Mesenchymal stem cell (in vitro differentiated cells and primary cell): ENCODE measurements at regions not wholly inside any gene's neighbourhood (a gene's known extent, or its start where the extent isn't known, plus 50 kb on each side); places are given as distances from the start of the nearest gene placed in this dataset.

Experiments used
- DNase-seq: peaks from one replicate; pipeline ENCODE4 v3.0.0-alpha.2; 2013
- H2AFZ ChIP-seq: one replicate; pipeline ENCODE4 v1.6.1; 2013; ENCODE audit warnings: low read depth, mild to moderate bottlenecking, control low read depth, inconsistent platforms, low read length, moderate library complexity
- H2AK5ac ChIP-seq: 2 replicates; pipeline ENCODE4 v1.6.1; 2013; ENCODE audit warnings: low read length, moderate library complexity, mild to moderate bottlenecking, inconsistent platforms; ENCODE audit not compliant: severe bottlenecking
- H2BK120ac ChIP-seq: one replicate; pipeline ENCODE4 v1.6.1; 2013; ENCODE audit warnings: low read depth, mild to moderate bottlenecking, inconsistent platforms, low read length, moderate library complexity
- H2BK12ac ChIP-seq, 2 experiments: one replicate each; pipeline ENCODE4 v1.6.1; 2013; ENCODE audit warnings: inconsistent platforms in 2 of 2, low read length in 2 of 2, mild to moderate bottlenecking in 2 of 2, moderate library complexity in 2 of 2, control low read depth in 1 of 2
- H2BK15ac ChIP-seq: one replicate; pipeline ENCODE4 v1.6.1; 2013; ENCODE audit warnings: mild to moderate bottlenecking, low read depth, inconsistent platforms; ENCODE audit not compliant: poor library complexity, severe bottlenecking
- H2BK5ac ChIP-seq: 2 replicates; pipeline ENCODE4 v1.6.1; 2013; ENCODE audit warnings: low read depth, mild to moderate bottlenecking, low read length, control low read depth, inconsistent platforms; ENCODE audit not compliant: poor library complexity, severe bottlenecking
- H3K14ac ChIP-seq, 2 experiments: one replicate each; pipeline ENCODE4 v1.6.1; 2013; ENCODE audit warnings: inconsistent platforms in 2 of 2, low read length in 2 of 2, control low read depth in 1 of 2, mild to moderate bottlenecking in 1 of 2, moderate library complexity in 1 of 2
- H3K18ac ChIP-seq, 2 experiments: one replicate each; pipeline ENCODE4 v1.6.1; 2013; ENCODE audit warnings: inconsistent platforms in 2 of 2, low read length in 2 of 2, control low read depth in 1 of 2, low read depth in 1 of 2, mild to moderate bottlenecking in 1 of 2
- H3K23ac ChIP-seq, 2 experiments: one replicate each; pipeline ENCODE4 v1.6.1; 2013; ENCODE audit warnings: inconsistent platforms in 2 of 2, low read length in 2 of 2, mild to moderate bottlenecking in 2 of 2, moderate library complexity in 2 of 2, control low read depth in 1 of 2
- H3K27ac ChIP-seq: 2 replicates; pipeline ENCODE4 v1.5.1; 2013; ENCODE audit warnings: mild to moderate bottlenecking, moderate library complexity, low read length, control low read depth, inconsistent platforms; ENCODE audit not compliant: poor library complexity, severe bottlenecking
- H3K27me3 ChIP-seq, 2 experiments: 2 replicates each; pipeline versions ENCODE4 v1.6.1 to v1.7.0; 2013; ENCODE audit warnings: low read length in 2 of 2, mild to moderate bottlenecking in 2 of 2, moderate library complexity in 2 of 2, control low read depth in 1 of 2, inconsistent platforms in 1 of 2; ENCODE audit not compliant: control insufficient read depth in 1 of 2, insufficient read depth in 1 of 2
- H3K36me3 ChIP-seq, 2 experiments: 2 replicates each; pipeline versions ENCODE4 v1.6.1 to v1.7.0; 2013; ENCODE audit warnings: low read length in 2 of 2, control low read depth in 1 of 2, inconsistent platforms in 1 of 2, low read depth in 1 of 2, mild to moderate bottlenecking in 1 of 2; ENCODE audit not compliant: insufficient read depth in 2 of 2, control insufficient read depth in 1 of 2
- H3K4ac ChIP-seq, 2 experiments: one replicate each; pipeline ENCODE4 v1.6.1; 2013; ENCODE audit warnings: inconsistent platforms in 2 of 2, low read length in 2 of 2, mild to moderate bottlenecking in 2 of 2, moderate library complexity in 2 of 2, control low read depth in 1 of 2, low read depth in 1 of 2
- H3K4me1 ChIP-seq: 2 replicates; pipeline ENCODE4 v1.6.1; 2013; ENCODE audit warnings: low read depth, low read length, control low read depth; ENCODE audit not compliant: control insufficient read depth, insufficient read depth
- H3K4me2 ChIP-seq: 2 replicates; pipeline ENCODE4 v1.6.1; 2013; ENCODE audit warnings: low read length, mild to moderate bottlenecking, inconsistent platforms; ENCODE audit not compliant: poor library complexity, severe bottlenecking
- H3K4me3 ChIP-seq, 2 experiments: 2 replicates each; pipeline versions ENCODE4 v1.5.1 to v1.7.0; 2013; ENCODE audit warnings: low read length in 2 of 2, mild to moderate bottlenecking in 2 of 2, control low read depth in 1 of 2, low read depth in 1 of 2; ENCODE audit not compliant: insufficient read depth in 1 of 2
- H3K79me1 ChIP-seq: replicated peaks from 2 replicates; pipeline ENCODE4 v1.6.1; 2013; ENCODE audit warnings: mild to moderate bottlenecking, control low read depth, low read length, inconsistent platforms; ENCODE audit not compliant: poor library complexity, severe bottlenecking
- H3K9ac ChIP-seq: 2 replicates; pipeline ENCODE4 v1.7.0; 2013; ENCODE audit warnings: mild to moderate bottlenecking, low read length, moderate library complexity
- H3K9me3 ChIP-seq: 2 replicates; pipeline ENCODE4 v1.7.0; 2013; ENCODE audit warnings: mild to moderate bottlenecking, low read length; ENCODE audit not compliant: control insufficient read depth
- H4K8ac ChIP-seq: one replicate; pipeline ENCODE4 v1.6.1; 2013; ENCODE audit warnings: inconsistent platforms, mild to moderate bottlenecking, low read length, moderate library complexity
- H4K91ac ChIP-seq: one replicate; pipeline ENCODE4 v1.6.1; 2013; ENCODE audit warnings: mild to moderate bottlenecking, low read length, inconsistent platforms
- WGBS: methylation state at CpG from one replicate; pipeline ENCODE4 v1.1.7; 2013; ENCODE audit warnings: mixed read lengths; 5-methylcytosine and 5-hydroxymethylcytosine counted together

DNA sequence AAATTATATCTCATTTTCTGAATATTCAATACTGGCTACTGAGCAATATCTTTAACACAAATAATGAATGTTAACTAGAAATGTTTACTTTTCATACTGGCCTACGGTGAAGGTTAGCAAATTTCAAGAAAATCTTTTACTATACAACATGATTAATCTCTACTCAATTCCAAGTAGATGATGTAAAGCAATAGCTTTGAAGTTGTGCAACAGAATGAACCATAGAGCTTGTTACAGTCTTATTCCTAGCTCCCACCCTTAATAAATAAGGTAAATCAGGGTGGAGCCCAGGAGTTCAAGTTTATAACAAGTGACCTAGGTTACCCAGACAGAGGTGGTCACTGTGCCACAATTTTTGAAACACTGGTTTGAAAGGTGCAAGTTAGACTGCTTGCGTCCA lies 1678.1 kb downstream of the KCNT2 start:
- no peaks in the 10 kb centered on the region for H3K36me3 ChIP-seq
- no peak overlapping the region for H2AFZ ChIP-seq
- no CpG with 5 or more reads among the region's 2 CpGs for WGBS
- H3K4me3 ChIP-seq, result no peak overlapping the region
- no peak overlapping the region for H3K9ac ChIP-seq
- H2BK15ac ChIP-seq, result no peak overlapping the region
- no peak overlapping the region for H2BK120ac ChIP-seq
- H2BK12ac ChIP-seq, result no peak overlapping the region
- H3K18ac ChIP-seq, result no peak overlapping the region
- no peak overlapping the region for H2AK5ac ChIP-seq
- H3K9me3 ChIP-seq, result no peaks in the 10 kb centered on the region
- no peaks in the 10 kb centered on the region for H3K79me1 ChIP-seq
- no peak for DNase-seq
- H2BK5ac ChIP-seq, result no peak overlapping the region
- H3K4me1 ChIP-seq, result no peaks in the 10 kb centered on the region
- no peak overlapping the region for H3K23ac ChIP-seq
- no peak overlapping the region for H4K91ac ChIP-seq
- no peak overlapping the region for H3K4ac ChIP-seq
- no peak overlapping the region for H3K27ac ChIP-seq
- no peak overlapping the region for H4K8ac ChIP-seq
- no peak overlapping the region for H3K14ac ChIP-seq
- no peak overlapping the region for H3K4me2 ChIP-seq
- no peaks in the 10 kb centered on the region for H3K27me3 ChIP-seq

GRCh38 chr1:194929357-194929756 lies 1678.9 kb downstream of the KCNT2 start:
- Histone ChIP-seq H3K23ac (no peak overlapping the region), H3K4me2 (no peak overlapping the region), H3K14ac (no peak overlapping the region), H2BK5ac (no peak overlapping the region), H3K4me3 (no peak overlapping the region), H3K27me3 (no peaks in the 10 kb centered on the region), H3K4ac (no peak overlapping the region), H4K91ac (no peak overlapping the region), H2BK120ac (no peak overlapping the region), H3K4me1 (no peaks in the 10 kb centered on the region), H2AFZ (no peak overlapping the region), H3K18ac (no peak overlapping the region), H2AK5ac (no peak overlapping the region), H3K79me1 (no peaks in the 10 kb centered on the region), H3K36me3 (no peaks in the 10 kb centered on the region), H3K9ac (no peak overlapping the region), H2BK12ac (no peak overlapping the region), H2BK15ac (no peak overlapping the region), H4K8ac (no peak overlapping the region), H3K27ac (no peak overlapping the region), H3K9me3 (no peaks in the 10 kb centered on the region)
- no peak for DNase-seq

DNA sequence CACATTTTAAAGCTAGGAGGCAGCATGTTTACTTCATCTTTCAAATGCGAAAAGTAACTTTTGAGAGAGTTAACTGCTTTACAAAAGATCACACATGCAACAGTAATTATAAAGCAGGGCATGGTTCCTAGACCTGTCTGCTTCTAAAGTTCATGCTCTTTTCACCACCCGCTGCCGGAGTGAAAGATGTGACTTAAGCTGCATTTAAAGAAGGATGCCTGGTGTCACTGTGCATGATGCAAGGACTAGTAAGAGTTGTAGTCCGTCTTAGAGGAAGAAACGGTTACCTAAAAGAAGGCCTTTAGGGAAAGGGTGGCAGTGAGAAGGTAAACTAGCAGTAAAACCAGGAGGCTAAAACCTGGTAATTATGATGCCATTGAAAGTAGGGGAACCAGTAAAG lies 1689.1 kb downstream of the KCNT2 start:
- no peak overlapping the region for H2BK12ac ChIP-seq
- no peak overlapping the region for H3K4me2 ChIP-seq
- DNase-seq, result no peak
- no peaks in the 10 kb centered on the region for H3K79me1 ChIP-seq
- H3K9me3 ChIP-seq, result peaks cover 6% of the 10 kb centered on the region
- H3K4me1 ChIP-seq, result no peaks in the 10 kb centered on the region
- WGBS, result 81% methylated on average over 5 of the region's 5 CpGs
- no peaks in the 10 kb centered on the region for H3K27me3 ChIP-seq
- H2AK5ac ChIP-seq, result no peak overlapping the region
- H3K18ac ChIP-seq, result no peak overlapping the region
- H3K23ac ChIP-seq, result no peak overlapping the region
- H3K9ac ChIP-seq, result no peak overlapping the region
- H3K36me3 ChIP-seq, result no peaks in the 10 kb centered on the region
- H2BK15ac ChIP-seq, result no peak overlapping the region
- no peak overlapping the region for H2BK120ac ChIP-seq
- no peak overlapping the region for H4K8ac ChIP-seq
- H2AFZ ChIP-seq, result no peak overlapping the region
- no peak overlapping the region for H2BK5ac ChIP-seq
- H3K4ac ChIP-seq, result no peak overlapping the region
- H3K4me3 ChIP-seq, result no peak overlapping the region
- no peak overlapping the region for H4K91ac ChIP-seq
- H3K27ac ChIP-seq, result no peak overlapping the region
- no peak overlapping the region for H3K14ac ChIP-seq

GRCh38 chr1:194917769-194918168 lies 1690.5 kb downstream of the KCNT2 start:
- H2AFZ ChIP-seq, result no peak overlapping the region
- H3K14ac ChIP-seq, result no peak overlapping the region
- H3K9ac ChIP-seq, result no peak overlapping the region
- no peak overlapping the region for H3K18ac ChIP-seq
- H3K4me2 ChIP-seq, result no peak overlapping the region
- H3K4me1 ChIP-seq, result no peaks in the 10 kb centered on the region
- H4K91ac ChIP-seq, result no peak overlapping the region
- H2BK15ac ChIP-seq, result no peak overlapping the region
- H2AK5ac ChIP-seq, result no peak overlapping the region
- no peak overlapping the region for H3K4me3 ChIP-seq
- no peak for DNase-seq
- H3K23ac ChIP-seq, result no peak overlapping the region
- no peak overlapping the region for H3K27ac ChIP-seq
- H3K4ac ChIP-seq, result no peak overlapping the region
- H2BK12ac ChIP-seq, result no peak overlapping the region
- H4K8ac ChIP-seq, result no peak overlapping the region
- WGBS, result 55% methylated on average over 4 of the region's 4 CpGs
- peaks cover 6% of the 10 kb centered on the region for H3K9me3 ChIP-seq
- H3K36me3 ChIP-seq, result no peaks in the 10 kb centered on the region
- no peak overlapping the region for H2BK5ac ChIP-seq
- no peaks in the 10 kb centered on the region for H3K79me1 ChIP-seq
- no peaks in the 10 kb centered on the region for H3K27me3 ChIP-seq
- no peak overlapping the region for H2BK120ac ChIP-seq
